ENCODE measurements at regions not wholly inside any gene's neighbourhood (a gene's known extent, or its start where the extent isn't known, plus 50 kb on each side); places are given as distances from the start of the nearest gene placed in this dataset.

GRCh38 chrX:39709364-39709763, 388.4 kb downstream of the BCOR start:
- Histone ChIP-seq H3K4me1 (ENCODE audit: control insufficient read depth, insufficient read depth, low read length) (no peaks in the 10 kb centered on the region), H3K79me1 (ENCODE audit: low read depth in 1 of 2, low read length in 2 of 2) (no peaks in the 10 kb centered on the region), H3K36me3 (ENCODE audit: control insufficient read depth, insufficient read depth, low read length) (no peaks in the 10 kb centered on the region), H3K23ac (ENCODE audit: low read depth, low read length) (no peak overlapping the region), H3K56ac (ENCODE audit: extremely low read depth, insufficient read depth, low read length) (no peak overlapping the region), H4K5ac (ENCODE audit: low read depth, low read length) (no peak overlapping the region), H3K14ac (replicated peaks; ENCODE audit: low read depth, low read length) (no peak overlapping the region), H2BK15ac (ENCODE audit: low read depth, low read length) (no peak overlapping the region), H4K91ac (ENCODE audit: insufficient read depth, low read depth, low read length) (no peak overlapping the region), H3K27ac (ENCODE audit: insufficient read depth, low read length) (no peak overlapping the region), H3K9ac (ENCODE audit: low read depth, low read length) (no peak overlapping the region), H2AK5ac (ENCODE audit: low read depth, low read length) (no peak overlapping the region), H2BK5ac (ENCODE audit: low read depth, low read length, poor library complexity, severe bottlenecking) (no peak overlapping the region), H4K8ac (ENCODE audit: low read depth in 2 of 2, low read length in 2 of 2) (no peak overlapping the region), H2BK20ac (ENCODE audit: low read depth, low read length) (no peak overlapping the region), H3K18ac (ENCODE audit: low read depth, low read length) (no peak overlapping the region), H3K9me1 (ENCODE audit: insufficient read depth, low read length) (no peaks in the 10 kb centered on the region), H2AFZ (replicated peaks; ENCODE audit: low read length, poor library complexity) (no peak overlapping the region), H3K4me3 (ENCODE audit: insufficient read depth, low read depth, low read length) (no peak overlapping the region), H3K9me3 (ENCODE audit: control insufficient read depth, insufficient read depth, low read length) (peaks cover 2% of the 10 kb centered on the region; the same call in 1 of the 2 replicates), H4K20me1 (ENCODE audit: insufficient read depth, low read length) (no peaks in the 10 kb centered on the region), H3K4ac (ENCODE audit: low read depth, low read length) (no peak overlapping the region), H2BK120ac (ENCODE audit: low read depth, low read length) (no peak overlapping the region), H3K27me3 (ENCODE audit: control insufficient read depth, insufficient read depth, low read length) (peaks cover 22% of the 10 kb centered on the region), H2AK9ac (replicated peaks; ENCODE audit: low read depth, low read length, poor library complexity) (no peak overlapping the region), H3K4me2 (ENCODE audit: low read depth, low read length) (no peak overlapping the region)
- dilution Hi-C loops (cut with HindIII; ENCODE audit: low sequenced_read_pairs, unreplicated experiment) (no loop called here), in situ Hi-C loops (cut with MboI; ENCODE audit: low sequenced_read_pairs) (no loop called here), intact Hi-C loops (cut with micrococcal nuclease) (no loop called here)
- DNase-seq (no peak), ATAC-seq (ENCODE audit: low read depth) (no peak)
- TF ChIP-seq CHD1 (IDR thresholded peaks at IDR 0.05; ENCODE audit: low read depth, low read length), result no peak
- no peak for TF ChIP-seq CEBPB (IDR thresholded peaks at IDR 0.05; ENCODE audit: low read depth, low read length)
- TF ChIP-seq RCOR1 (IDR thresholded peaks at IDR 0.05; ENCODE audit: insufficient replicate concordance, low read length), result no peak
- TF ChIP-seq, protein P1, sequence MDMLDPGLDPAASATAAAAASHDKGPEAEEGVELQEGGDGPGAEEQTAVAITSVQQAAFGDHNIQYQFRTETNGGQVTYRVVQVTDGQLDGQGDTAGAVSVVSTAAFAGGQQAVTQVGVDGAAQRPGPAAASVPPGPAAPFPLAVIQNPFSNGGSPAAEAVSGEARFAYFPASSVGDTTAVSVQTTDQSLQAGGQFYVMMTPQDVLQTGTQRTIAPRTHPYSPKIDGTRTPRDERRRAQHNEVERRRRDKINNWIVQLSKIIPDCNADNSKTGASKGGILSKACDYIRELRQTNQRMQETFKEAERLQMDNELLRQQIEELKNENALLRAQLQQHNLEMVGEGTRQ (IDR thresholded peaks at IDR 0.05; ENCODE audit: low read depth, low read length), result no peak
- TF ChIP-seq MXI1 (IDR thresholded peaks at IDR 0.05; ENCODE audit: borderline replicate concordance, low read depth, low read length), result no peak
- TF ChIP-seq MAFK (IDR thresholded peaks at IDR 0.05; ENCODE audit: low read depth, low read length), result no peak
- TF ChIP-seq RAD21 (IDR thresholded peaks at IDR 0.05; ENCODE audit: low read length), result no peak
- no peak for TF ChIP-seq POLR2A (IDR thresholded peaks at IDR 0.05; ENCODE audit: low read depth, low read length)
- no peak for TF ChIP-seq MAZ (IDR thresholded peaks at IDR 0.05; ENCODE audit: borderline replicate concordance, low read depth, low read length)
- TF ChIP-seq, protein P2, sequence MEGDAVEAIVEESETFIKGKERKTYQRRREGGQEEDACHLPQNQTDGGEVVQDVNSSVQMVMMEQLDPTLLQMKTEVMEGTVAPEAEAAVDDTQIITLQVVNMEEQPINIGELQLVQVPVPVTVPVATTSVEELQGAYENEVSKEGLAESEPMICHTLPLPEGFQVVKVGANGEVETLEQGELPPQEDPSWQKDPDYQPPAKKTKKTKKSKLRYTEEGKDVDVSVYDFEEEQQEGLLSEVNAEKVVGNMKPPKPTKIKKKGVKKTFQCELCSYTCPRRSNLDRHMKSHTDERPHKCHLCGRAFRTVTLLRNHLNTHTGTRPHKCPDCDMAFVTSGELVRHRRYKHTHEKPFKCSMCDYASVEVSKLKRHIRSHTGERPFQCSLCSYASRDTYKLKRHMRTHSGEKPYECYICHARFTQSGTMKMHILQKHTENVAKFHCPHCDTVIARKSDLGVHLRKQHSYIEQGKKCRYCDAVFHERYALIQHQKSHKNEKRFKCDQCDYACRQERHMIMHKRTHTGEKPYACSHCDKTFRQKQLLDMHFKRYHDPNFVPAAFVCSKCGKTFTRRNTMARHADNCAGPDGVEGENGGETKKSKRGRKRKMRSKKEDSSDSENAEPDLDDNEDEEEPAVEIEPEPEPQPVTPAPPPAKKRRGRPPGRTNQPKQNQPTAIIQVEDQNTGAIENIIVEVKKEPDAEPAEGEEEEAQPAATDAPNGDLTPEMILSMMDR (conservative IDR thresholded peaks at IDR 0.05; ENCODE audit: low read depth, low read length), result no peak
- no peak for TF ChIP-seq BHLHE40 (IDR thresholded peaks at IDR 0.05; ENCODE audit: low read depth, low read length)
- no peak for TF ChIP-seq RFX5 (IDR thresholded peaks at IDR 0.05; ENCODE audit: low read depth, low read length)
- TF ChIP-seq SMC3 (IDR thresholded peaks at IDR 0.05; ENCODE audit: low read depth, low read length), result no peak
- no peak for TF ChIP-seq NFE2L2 (IDR thresholded peaks at IDR 0.05; ENCODE audit: low read depth, low read length)
- TF ChIP-seq FOS (IDR thresholded peaks at IDR 0.05; ENCODE audit: low read depth, low read length), result no peak
- TF ChIP-seq ELK1 (IDR thresholded peaks at IDR 0.05; ENCODE audit: borderline replicate concordance, low read depth, low read length), result no peak
- ChIA-PET CTCF (no interaction called here), POLR2A (ENCODE audit: unreplicated experiment) (no interaction called here)
- WGBS, 2 experiments (ENCODE audit: extremely low coverage in 2 of 2, insufficient read length in 1 of 2), result no CpG with 5 or more reads among the region's 1 CpG
- no TSS peak for BruUV-seq (replicated peaks)

Measured in IMR-90 (cell line).